ENCODE measurements at regions not wholly inside any gene's neighbourhood (a gene's known extent, or its start where the extent isn't known, plus 50 kb on each side); places are given as distances from the start of the nearest gene placed in this dataset.

DNA sequence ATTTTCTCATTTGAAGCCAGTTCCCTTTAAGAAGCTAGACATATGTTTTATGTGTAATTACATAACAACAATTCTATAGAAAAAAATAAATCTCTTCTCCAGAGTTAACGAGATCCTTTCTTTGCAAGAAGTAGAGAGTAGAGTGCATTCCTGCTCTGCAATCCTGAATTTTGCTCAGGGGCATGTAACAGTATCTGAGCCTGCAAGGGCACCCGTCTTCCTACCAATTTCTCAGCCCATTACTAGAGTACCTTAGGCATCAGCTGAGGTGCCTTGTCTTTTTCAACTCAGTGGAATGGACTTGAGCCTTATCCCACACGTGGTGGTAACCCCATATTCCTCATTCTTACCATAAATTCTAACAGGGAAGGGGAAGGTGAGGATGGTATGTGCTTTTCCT, 205.9 kb downstream of the IKZF2 start:
- no peak for DNase-seq (ENCODE audit: low read depth in 3 of 3)

- DNase-seq (ENCODE audit: low read depth in 3 of 3), result no peak
Observed at GRCh38 chr2:212943351-212943750, 208.1 kb downstream of the IKZF2 start.

DNA sequence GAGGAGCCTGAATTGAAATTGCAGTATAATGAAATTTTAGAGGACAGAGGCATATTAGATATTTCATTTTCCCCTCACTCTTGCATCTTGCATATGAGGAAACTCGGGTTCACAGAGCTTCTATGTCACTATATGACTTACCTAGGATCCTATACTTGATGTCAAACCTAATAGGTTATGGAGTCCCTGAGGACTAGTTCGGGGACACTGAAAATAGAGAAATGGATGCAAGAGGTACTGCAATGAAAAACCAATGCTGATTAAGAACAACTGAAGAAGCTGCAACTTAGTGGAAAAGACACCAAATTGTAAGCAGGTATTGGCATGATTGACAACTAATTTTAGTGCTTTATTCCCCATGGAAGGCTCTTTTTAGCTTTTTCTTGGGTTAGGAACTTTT, 210.1 kb downstream of the IKZF2 start:
- no peak for DNase-seq (ENCODE audit: low read depth in 3 of 3)

GRCh38 chr2:212940816-212941215, 210.6 kb downstream of the IKZF2 start:
- DNase-seq (ENCODE audit: low read depth in 3 of 3), result no peak

DNA sequence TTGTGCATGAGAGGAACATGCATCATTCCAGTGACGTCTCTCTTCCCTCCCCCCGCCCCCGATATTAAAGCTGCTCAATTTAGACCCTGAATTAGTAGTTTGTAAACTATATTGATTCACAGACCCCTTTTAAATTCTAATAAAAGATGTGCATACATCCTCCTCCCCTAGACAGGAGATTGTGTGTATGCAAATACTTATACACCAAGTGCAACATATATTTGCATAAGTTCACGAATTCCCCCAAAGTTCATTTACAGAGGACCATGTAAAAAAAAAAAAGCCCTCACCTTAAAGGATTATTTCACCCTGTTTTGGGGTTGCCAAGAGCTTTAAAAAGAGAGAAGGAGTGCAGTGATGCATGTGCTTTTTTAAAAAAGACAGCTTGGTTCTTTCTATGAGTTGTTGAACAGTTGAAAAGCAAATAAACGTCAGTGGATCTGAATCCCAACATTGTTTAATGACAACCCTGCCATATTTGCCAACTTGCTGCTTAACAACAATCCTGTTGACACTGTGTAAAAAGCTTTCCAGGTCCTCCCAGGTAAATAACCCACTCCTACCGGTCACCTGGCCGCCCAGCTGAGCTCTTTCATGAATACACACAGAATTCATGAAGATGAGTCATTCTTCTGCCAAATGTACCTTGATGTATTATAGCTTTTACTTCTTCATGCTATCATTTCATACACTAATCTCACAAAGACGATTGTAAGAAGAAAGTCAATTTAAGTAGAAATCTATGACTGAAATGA, 211.5 kb downstream of the IKZF2 start:
- no peak for DNase-seq (ENCODE audit: low read depth in 3 of 3)

GRCh38 chr2:212938144-212938793, 213.1 kb downstream of the IKZF2 start:
- DNase-seq (ENCODE audit: low read depth in 3 of 3), result no peak

GRCh38 chr2:212936572-212936971, 214.8 kb downstream of the IKZF2 start:
- DNase-seq (ENCODE audit: low read depth in 3 of 3), result no peak

DNA sequence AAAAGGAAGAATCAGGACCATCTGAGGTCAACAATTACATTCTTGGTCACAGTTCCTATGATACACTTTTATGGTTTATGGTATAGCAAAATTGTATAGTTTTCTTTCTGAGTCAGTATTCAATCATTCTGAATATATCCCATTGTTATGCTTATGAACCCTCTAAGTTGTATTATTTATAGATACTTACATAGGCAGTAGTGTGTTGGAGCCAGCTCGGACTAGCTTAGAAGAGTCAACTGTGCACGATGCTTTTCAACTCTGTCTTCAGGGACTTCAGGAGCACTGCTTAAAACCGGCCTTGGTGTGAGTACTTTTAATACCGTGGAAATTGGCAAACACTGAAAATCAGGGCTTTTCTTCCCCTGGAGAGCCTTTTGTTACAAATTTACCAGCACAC, 215.7 kb downstream of the IKZF2 start:
- DNase-seq (ENCODE audit: low read depth in 3 of 3), result no peak

- no peak for DNase-seq (ENCODE audit: low read depth in 3 of 3)
Observed at GRCh38 chr2:212931271-212931670, 220.1 kb downstream of the IKZF2 start.

DNA sequence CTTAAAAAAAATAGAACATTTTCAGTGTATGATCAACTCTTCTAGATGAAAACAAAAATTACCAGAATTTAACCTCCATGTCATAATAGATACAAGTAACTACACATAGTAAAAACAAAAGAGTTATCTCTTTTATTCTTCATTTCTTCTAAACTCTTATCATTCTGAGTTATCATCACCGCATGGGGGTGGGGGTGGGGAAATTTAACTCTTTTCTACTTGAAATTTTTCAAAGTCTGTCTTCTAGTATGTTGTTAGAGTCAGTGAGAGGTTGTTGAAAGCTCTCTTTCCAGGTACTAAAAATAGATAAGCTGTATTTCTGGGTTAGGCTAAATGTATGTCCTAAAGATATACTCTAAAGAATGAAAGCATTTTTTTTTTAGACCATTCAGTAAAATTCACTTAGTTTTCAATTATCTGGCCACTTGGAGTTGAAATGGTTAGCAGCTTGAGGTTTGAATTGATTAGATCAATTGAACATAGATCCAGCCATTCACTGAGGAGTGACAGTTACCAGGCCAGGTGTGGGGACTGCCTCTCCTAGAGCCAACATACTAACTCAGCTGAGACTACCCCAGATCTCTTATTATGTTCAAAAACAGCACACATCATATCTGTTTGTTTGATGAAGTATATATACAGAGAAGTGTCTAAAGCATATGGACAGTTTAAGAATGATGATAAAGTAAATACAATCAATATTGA, 220.7 kb downstream of the IKZF2 start:
- DNase-seq (ENCODE audit: low read depth in 3 of 3), result no peak

- no peak for DNase-seq (ENCODE audit: low read depth in 3 of 3)
Observed at GRCh38 chr2:212929971-212930370, 221.4 kb downstream of the IKZF2 start.

- DNase-seq (ENCODE audit: low read depth in 3 of 3), result no peak
Observed at GRCh38 chr2:212929116-212929515, 222.3 kb downstream of the IKZF2 start.

DNA sequence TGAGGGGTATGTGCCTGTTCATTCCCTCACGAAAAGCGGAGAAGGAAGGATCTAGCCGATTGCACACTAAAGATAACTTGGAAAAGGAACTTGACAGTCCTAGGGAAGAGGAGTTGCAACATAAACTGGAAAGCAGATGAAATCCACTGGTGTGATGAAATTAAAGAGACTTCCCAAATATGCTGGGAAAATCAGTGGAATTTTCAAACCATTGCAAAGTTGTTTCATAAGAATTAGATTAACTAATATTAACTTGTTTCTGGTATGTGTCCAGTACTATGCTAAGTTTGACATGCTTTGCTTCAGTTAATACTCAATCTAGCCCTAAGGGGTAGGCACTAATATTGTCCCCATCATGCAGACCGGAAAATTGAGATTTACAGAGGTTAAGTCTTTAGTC, 222.7 kb downstream of the IKZF2 start:
- no peak for DNase-seq (ENCODE audit: low read depth in 3 of 3)

DNA sequence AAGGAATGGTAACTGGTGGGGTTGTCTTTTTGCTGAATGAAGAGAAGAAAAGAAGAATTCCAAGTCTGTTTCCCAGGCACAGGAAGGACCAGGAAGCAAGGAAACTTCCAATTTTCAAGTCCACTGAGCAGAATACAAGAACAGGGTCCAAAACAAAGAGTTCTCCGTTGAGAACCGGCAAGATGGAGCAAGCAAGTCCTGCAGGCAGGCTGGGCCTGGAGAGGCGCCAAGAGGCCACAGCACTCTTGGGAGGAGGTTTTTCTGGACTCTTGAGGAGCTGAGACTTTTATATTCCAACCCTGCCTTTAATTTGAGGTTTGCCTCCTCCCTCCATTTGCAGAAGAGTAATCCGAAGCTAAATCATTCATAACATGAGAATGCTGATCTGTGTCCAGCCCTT, 224.5 kb downstream of the IKZF2 start:
- DNase-seq (ENCODE audit: low read depth in 3 of 3), result no peak

- no peak for DNase-seq (ENCODE audit: low read depth in 3 of 3)
Observed at GRCh38 chr2:212923393-212923792, 228.0 kb downstream of the IKZF2 start.

GRCh38 chr2:212922701-212923100, 228.7 kb downstream of the IKZF2 start:
- DNase-seq (ENCODE audit: low read depth in 3 of 3), result no peak

DNA sequence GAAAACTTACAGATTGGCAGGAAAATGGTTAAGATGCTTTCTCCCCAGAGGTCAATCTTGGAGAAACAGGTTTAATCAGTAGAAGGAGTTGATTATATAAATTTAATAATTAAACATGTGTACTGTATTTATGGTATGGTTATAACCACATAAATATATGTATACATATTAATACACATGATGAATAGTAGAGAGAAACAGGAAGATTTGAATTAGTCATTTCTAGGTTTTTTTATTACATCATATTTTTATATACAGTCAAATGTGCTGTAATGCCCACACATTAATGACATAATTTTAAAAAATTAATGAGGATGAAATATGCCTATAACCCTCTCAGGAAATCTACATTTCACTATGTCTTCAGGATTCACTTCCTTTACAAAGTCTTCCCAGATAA, 229.7 kb downstream of the IKZF2 start:
- no peak for DNase-seq (ENCODE audit: low read depth in 3 of 3)

GRCh38 chr2:212921061-212921460, 230.4 kb downstream of the IKZF2 start:
- DNase-seq (ENCODE audit: low read depth in 3 of 3), result no peak

DNA sequence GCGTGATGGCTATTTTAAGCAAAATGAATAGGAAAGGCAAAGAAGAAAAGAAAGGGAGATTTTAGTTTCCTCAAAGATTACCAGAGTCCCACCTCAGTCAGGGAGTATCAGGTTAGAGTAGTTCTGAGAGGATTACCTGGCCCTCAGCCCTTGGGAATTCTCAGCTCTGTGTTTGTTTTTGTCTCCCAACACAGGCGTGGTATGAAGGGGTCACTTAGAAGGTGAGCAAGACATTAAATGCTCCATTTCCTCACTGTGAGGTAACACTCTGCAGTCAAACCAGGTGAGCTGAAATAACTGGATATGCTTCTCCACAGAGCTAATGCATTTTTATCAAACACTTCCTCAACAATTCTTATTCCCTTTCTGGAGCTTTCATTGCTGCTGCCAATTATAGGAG, 232.2 kb downstream of the IKZF2 start:
- no peak for DNase-seq (ENCODE audit: low read depth in 3 of 3)

- DNase-seq (ENCODE audit: low read depth in 3 of 3), result no peak
Observed at GRCh38 chr2:212918336-212918735, 233.1 kb downstream of the IKZF2 start.

- DNase-seq (ENCODE audit: low read depth in 3 of 3), result no peak
Observed at GRCh38 chr2:212915121-212915782, 236.2 kb downstream of the IKZF2 start.

GRCh38 chr2:212914392-212914791, 237.0 kb downstream of the IKZF2 start:
- DNase-seq (ENCODE audit: low read depth in 3 of 3), result no peak

All from stimulated activated CD4-positive, alpha-beta T cell treated with anti-CD3 and anti-CD28 coated beads, TNF-alpha, amount 100 ng/mL, for 48 hours (primary cell).